COR-L47 (cell line): ENCODE measurements at regions not wholly inside any gene's neighbourhood (a gene's known extent, or its start where the extent isn't known, plus 50 kb on each side); places are given as distances from the start of the nearest gene placed in this dataset.

ENCODE experiments used
- DNase-seq: peaks from one replicate; lab custom pipeline; 2025; lab: John Stamatoyannopoulos, UW

DNA sequence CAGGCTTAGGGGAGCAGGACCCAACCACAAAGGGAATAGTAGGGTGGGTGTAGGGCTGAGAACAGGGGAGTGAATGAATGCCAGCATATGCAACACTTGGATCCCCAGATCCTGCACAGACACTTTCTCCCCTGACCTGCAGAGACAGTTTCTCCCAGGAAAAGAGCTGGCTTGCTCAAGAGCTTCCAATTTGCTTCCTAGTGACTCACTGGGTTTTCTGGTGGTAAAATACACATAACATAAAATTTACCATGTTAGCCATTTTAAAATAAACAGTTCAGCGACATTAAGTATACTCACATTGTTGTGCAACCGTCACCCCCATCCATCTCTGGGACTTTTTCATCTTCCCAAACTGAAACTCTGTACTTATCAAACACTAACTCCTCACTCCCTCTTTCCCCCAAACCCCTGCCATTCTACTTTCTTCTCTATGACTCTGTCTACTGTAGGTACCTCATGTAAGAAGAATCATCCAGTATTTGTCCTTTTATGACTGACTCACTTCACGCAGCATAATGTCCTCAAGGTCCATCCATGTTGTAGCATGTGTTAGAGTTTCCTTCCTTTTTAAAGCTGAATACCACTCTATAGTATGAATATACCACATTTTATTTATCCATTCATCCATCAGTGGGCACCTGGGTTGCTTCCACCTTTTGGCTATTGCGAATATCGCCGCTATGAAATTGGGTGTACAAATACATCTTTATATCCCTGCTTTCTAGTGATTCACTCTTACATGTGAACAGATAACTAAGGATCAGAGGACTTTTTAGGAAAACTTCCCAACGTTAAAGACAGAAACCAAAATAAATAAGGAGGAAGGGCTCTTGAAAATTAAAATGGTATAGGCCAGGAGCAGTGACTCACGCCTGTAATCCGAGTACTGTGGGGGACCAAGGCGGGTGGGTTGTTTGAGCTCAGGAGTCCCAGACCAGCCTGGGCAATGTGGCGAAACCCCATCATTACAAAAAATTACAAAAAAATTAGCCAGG, 95.6 kb upstream of the TJP1 start:
- no peak for DNase-seq

DNA sequence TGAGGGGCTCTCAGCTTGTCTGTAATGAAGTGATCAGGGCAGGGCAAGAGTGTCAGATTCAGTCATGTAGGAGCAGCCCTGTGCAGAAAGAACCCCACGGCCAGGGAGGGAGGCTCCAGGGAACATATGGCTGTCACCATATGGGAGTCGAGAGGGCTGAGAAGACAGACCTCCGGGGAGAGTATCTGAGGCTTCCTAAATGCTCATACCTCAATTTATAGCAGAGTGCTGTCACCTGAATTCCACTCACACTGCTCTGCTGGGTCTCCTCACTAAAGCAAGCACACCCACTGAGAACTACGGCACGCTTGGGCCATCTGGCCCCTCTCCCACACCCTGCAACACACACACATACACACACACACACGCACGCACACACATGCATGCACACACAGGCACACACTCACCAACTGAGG, 92.3 kb upstream of the TJP1 start:
- no peak for DNase-seq

DNA sequence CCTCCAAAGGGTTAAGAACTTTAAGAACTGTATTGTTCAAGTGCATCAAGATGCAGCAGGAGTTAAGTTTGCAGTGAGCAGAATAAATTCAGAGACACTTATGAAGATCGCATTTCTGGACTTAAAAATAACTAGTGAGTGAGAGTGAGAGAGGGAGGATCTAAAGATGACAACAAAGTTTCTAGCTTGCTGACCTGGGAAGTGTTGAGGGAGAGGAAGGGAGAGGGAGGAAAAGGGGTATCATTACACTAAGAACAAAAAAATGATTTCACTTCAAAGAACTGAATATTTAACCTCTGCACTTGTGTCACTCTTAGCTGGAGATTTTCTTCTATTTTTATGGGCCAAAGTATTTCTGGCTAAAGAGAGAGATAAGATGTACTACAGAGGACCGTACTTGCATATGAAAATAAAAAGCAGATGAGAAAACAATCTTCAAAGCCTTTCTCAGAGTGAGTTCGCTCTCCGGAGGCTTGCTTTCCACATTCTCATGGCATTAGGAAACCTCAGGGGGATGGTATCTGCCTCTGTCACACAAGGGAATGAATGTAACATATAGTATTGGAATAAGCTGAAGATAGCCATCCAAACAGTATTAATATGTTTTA, 91.4 kb upstream of the TJP1 start:
- DNase-seq, result no peak

DNA sequence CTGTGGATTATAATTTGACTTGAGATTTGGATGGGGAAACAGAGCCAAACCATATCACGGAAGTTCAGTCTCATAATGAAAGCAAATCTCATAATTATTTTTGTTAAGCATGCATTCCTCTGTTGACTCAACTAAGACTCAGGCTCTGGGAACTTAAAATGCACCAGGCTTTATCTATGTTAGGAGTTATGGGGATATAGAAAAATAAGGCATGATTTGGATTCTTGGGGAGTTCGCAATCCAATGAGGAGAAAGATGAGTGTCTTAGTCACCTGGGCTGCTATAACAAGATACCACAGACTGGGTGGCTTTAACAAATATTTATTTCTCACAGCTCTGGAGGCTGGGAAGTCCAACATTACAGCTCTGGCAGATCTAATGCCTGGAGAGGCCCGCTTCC, 89.4 kb upstream of the TJP1 start:
- no peak for DNase-seq

DNA sequence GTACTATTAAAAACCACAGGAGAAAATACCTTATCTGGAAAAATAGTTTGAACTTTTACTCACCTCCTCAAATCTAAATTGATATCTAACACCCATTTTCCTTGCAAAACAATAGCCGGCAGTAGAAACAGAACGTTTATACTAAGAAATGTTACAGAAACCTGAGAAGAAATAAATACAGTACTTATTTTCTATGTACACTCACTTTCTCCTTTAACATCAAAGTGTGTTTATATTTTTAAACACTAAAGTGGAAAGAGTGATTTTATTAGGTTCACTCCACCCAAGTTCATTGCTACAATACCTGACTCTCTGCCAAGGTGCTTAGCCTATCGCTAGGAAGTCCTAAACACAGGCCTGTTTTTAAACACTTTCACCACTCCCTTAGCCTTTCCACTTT, 87.8 kb upstream of the TJP1 start:
- no peak for DNase-seq

DNA sequence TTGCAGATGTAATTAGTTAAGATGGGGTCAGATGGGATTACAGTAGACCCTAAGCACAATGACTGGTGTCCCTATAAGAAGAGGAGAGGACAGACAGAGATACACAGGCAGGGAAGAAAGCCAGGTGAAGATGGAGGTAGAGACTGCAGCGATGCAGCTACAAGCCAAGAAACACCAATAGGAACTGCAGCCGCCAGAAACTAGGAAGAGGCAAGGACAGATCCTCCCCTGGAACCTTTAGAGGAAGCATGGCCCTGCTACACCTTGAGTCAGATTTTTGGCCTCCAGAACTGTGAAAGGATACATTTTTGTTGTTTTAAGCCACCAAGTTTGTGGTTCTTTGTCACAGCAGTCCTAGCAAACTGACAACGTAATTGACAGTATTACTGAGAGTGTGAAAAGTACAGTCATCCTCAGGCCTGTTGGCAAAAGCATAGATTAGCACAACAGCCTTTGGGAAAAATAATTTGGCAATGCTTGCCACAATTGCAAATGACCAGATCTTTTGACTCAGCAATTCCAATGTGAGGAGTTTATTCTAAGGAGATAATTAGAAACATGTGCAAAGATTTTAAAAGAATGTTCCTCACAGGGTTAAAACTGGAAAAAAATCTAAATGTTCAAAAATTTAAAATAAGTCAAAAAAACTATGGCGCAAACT, 82.6 kb upstream of the TJP1 start:
- DNase-seq, result no peak

DNA sequence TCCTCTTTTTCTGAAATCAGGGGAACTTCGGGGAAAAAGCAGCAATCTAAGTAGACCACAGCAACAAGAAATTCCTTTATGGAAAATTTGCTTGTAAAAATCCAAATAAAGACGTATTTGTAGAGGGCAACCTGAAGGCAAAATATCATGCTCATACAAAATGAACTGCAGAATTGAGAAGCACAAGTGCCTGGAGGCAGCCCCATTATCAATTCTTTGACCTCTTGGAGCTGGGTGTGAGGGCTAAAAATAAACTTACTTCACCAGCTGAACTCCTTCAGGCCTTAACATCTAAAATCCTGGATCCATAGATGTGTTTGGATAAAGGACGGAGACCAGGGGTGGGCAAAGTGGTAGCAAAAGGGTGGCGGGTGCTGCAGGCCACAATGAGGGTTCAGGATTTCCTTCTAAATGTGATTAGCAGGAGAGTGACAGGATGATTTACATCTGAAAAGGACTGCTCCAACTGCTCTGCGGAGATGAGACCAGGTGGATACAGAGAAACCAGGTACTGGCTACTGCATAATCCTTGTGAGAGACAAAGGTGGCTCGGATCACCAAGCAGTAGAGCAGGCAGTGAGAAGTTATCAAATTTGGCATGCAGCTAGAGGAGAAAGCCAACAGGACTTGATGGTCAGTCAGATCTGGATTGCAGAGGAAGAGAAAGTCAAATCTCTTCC, 81.7 kb upstream of the TJP1 start:
- DNase-seq, result no peak

DNA sequence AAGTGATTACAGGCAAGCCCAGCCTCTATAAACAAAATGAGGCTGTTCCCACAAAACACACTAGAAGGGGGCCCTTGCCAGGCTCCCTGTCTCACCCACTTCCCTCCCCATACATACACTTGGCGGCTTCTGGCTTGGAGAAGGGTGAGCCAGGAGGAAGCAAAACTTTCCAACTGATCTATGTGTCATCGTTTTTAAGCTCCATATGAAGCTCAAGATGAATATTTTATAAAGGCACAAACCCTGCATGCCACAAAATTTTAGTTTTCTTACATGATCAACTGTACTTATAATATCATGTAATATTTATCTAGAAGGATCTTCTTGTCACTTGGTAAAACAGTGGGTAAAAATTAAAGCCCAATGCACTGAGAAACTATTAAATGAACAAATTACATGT, 80.8 kb upstream of the TJP1 start:
- DNase-seq, result no peak

DNA sequence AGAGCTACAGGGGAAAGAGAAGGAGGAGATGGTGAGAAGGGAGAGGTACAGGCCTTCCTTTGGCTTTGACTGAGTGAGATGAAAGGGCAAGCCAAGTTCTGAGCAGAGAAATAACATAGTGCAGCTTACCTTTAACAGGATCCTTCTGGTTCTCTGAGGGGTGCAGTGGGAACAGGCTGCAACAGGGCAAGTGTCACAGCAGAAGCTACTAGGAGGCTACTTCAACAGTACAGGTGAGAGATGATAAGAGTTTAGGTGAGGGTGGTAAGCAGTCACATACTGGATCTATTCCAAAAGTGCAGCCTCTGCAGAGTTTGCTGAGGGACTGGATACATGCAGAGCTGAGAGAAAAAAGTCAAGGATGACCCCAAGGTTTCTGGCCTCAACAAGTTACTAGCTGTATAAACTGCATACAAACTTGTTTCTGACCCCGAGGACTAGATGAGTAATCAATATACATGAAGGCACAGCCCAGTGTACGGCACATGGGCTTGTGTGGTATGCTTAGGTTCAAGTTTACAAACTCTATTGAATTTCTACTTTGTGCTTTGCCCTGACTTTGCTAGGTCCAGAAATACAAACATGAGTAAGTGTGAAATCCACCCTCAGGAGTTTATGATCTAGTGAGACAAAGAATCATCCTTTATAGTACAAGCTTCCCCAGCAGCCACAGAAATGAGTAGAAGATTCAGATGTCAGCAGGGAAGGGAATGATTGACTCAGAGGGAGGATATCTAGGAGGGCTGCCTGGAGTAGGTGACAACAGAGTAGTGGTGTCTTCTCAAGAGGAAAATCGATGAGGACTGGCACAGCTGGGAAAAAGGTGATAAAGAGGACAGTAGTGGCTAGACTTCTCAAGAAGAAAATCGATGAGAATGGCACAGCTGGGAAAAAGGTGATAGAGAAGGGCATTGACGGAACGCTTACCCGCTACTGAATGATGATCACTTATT, 78.2 kb upstream of the TJP1 start:
- no peak for DNase-seq

DNA sequence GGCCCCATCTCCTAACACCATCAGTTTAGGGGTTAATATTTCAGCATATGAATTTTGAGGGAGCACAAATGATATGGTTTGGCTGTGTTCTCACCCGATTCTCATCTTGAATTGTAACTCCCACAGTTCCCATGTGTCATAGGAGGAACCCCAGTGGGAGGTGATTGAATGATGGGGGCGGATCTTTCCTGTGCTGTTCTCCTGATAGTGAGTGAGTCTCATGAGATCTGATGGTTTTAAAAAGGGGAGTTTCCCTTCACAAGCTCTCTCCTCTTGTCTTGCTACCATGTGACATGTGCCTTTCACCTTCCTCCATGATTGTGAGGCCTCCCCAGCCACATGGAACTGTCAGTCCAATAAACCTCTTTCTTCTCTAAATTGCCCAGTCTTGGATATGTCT, 73.8 kb upstream of the TJP1 start:
- no peak for DNase-seq

DNA sequence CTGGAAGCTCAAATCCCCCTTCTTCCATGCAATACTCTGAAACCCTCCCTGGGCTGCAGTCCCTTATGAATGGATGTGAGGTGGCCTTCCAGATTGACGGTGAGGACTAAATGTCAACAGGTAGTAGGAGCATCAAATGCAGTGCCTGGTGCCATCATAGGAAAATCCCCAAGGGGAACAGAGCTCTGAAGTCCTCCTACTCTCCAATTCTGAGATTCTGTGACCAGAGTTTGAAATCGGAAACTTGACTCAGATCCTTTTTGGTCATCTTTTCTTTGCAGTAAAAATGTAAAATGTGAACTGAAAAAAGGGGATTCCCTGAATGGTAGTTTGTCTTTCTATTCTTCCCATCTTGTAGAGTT, 68.8 kb upstream of the TJP1 start:
- no peak for DNase-seq

DNA sequence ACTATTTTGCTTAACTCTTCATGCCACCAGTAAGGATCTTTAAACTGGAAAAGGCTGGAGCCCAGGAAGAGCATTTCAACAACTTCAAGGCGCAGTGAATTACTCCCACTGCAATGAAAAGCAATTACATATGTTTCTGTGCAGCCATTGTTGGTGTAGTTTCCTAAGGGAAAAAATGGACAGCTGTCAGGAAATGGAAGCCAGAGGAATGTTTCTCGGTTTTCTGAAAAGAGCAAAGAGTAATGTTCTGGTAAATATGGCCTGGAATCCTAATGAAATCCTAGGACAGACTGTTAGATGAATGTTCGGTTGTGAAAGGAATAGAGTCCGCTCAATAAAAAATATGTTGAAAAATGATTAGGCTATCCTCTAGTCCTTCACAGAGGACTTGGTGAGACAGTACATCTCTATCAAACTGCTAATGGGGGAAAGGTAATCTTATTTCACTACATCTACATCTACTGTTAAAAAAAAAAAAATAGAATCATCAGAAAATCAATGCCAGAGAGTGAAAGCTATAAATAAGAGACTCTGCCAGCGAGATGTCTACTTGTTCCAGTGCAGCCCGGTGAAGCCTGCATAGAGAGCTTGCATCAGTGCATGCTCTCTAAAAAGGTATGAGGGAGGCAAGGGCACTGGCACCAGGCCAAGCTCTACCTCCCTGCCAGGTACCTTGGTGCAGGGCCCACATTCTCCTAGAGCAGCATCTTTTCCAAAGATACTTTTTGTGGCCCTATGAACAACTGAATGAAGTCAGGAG, 68.2 kb upstream of the TJP1 start:
- DNase-seq, result no peak

DNA sequence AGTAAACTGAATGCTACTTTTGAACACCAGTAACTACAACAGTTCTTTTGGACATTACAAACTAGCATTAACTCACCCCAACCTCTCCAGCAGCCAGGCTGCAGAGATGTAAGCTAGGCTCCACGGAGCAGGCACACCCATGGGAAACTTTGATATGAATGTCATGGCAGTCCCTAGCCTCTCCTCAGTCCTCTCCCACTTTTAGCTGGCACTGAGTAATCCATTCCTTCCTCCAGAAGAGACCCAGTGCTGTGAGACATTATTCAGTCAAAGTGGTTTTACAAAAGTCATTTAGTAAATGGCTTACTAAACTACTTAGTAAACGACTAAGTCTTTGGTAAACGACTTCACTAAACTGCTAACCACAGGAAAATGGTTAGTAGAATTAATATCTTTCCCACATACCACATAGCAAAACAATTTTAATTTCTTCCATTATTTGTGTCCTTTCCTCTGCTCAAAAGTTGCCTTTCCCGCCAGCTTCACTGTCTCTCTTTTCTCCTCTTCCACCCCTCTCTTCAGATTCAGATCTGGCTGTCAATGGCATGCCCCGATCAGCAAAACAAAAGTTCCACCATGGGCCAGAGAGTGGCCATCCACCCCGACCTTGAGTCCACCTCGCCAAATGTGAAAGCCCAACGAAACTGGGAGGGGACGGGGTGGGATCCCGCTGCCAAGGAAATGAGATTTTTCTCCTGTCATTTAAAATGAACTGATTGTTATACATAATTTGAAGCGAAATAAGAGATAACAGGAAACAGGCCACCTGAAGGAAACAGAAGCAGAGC, 67.5 kb upstream of the TJP1 start:
- no peak for DNase-seq

DNA sequence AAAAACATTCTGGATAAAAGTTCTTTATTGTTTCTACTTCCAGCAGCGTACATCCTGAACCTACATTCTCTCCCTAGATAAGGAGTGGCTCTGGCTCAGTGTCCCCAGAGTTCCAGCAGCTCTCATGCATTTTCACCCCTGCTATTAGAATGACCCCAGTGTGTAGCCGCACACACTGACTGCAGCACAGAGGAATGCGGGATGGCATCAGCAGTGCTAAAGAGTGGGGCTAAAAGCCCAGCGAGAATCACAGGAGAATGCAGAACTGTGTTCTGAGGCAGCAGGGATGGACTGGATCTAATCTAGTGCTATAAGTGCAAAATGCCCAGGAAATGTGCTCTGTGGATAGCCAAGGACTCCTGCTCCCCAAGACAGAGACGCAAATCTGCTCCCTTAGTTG, 66.4 kb upstream of the TJP1 start:
- no peak for DNase-seq

DNA sequence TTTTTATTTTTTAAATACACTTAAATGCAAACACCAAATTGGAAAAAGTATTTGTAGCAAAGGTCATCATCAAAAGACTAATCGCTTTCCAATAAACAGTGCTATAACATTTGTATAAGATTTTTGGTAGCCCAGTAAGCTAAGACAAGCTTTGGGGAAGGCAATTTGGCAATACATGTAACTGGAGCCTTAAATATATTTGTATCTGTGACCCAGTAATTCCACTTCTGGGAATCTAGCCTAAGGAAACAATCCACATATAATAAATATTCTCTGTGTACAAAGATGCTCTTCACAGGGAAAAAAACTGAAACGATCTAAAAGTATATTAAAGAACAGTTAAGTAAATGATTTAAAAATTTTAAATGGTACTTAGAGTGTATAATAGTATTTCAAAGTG, 65.5 kb upstream of the TJP1 start:
- DNase-seq, result no peak

DNA sequence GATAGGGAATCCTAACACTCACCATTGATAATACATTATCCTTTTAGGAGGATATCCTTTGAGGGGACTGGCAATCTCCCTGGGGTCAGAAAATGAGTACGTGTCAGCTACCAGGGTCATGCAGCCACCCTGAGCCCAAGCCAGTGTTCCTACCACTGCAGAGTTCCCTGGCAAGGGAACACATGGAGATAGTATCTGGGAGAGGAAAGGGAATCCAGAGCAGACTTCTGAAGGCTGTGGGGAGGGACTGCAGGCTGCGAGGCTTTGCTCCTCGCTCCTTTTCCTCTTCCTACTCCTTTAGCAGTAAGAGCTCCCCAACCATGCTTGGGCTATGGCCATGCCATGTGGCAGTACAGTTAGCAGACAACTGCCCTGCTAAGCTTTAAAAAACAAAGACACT, 62.9 kb upstream of the TJP1 start:
- DNase-seq, result no peak

DNA sequence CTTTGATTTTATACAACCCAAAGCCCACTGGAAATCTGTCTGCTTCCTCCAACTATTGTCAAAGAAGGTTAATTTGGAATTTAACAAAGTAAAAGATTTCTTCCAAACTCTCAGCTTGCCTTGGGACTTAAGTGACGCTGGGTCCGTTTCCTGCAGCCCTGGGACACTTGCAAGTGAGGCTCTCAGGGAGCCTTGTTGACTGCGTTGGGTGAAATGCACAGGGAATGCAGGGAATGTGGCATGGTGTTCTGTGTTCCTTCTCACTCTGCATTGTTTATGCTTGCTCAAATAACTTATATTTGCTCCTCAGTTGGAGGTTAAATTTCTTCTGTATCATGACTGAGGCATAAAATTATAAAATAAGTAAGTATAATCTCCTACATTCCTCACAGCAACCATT, 60.9 kb upstream of the TJP1 start:
- DNase-seq, result no peak

DNA sequence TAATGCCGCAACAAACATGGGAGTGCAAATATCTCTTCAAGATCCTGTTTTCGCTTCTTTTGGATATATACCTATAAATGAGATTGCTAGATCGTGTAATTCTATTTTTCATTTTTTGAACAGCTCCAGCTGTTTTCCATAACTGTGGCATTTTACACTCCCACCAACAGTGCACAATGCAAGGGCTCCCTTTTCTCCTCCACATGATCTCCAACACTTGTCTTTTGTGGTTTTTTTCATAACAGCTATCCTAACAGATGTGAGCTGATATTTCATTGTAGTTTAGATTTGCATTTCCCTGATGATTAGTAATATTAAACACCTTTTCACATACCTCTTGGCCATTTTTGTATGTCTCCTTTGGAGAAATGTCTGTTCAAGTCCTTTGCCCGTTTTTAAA, 58.6 kb upstream of the TJP1 start:
- no peak for DNase-seq

DNA sequence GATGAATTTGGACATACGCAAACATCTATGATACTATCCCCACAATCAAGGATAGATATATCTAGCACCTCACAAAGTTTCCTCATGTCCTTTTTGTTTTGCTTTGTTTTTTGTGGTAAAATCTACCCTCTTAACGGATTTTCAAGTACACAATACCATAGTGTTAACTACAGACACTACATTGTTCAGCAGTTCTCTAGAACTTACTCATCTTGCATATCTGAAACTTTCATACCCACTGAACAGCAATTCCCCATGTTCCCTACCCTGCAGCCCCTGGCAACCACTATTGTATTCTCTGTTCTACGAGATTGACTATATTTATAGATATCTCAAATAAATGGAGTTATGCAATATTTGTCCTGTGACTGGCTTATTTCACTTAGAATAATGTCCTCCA, 58.1 kb upstream of the TJP1 start:
- DNase-seq, result no peak

DNA sequence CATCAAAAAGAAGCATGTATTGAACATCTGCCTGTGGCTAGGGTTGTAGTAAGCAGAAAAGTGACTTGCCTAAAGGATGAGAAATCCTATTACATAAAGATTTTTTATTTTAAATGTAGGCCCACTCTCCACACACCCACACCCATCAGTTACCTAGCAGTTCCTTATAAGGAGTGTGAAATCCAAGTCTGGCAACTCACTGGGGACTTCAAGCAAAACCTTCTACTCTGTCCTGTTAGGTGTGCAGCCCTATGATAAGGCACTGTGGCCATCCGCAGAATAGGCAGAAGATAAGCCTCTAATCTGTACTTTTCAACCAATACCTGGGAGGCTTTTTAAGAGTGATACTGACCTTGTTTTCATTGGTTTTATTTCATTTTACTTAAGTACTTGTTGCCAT, 52.7 kb upstream of the TJP1 start:
- DNase-seq, result no peak
